ENCODE measurements at regions not wholly inside any gene's neighbourhood (a gene's known extent, or its start where the extent isn't known, plus 50 kb on each side); places are given as distances from the start of the nearest gene placed in this dataset.
"Not testable (repeated sequence)": the region's sequence is repeated elsewhere in the genome, so short reads cannot be mapped to it uniquely, and the experiment has no call there.

GRCh38 chr5:30581198-30581935, 612.1 kb upstream of the CDH6 start:
- no peak for DNase-seq

DNA sequence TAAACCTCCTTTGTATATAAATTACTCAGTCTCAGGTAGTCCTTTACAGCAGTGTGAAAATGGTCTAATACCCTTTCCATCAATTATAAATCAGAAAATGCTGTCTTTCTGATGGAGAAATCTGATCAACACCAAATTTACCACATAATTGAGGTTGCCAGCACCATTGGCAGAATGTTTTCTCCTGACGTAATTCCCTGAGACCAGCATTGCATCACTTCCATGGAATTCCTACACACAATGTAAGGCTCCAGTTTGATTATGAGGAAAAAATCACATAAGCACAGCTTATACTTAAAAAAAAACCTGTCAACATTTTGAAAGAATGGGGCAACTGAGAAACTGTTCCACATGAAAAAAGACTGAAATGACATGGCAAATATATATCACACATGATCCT, 618.7 kb upstream of the CDH6 start:
- DNase-seq = no peak

DNA sequence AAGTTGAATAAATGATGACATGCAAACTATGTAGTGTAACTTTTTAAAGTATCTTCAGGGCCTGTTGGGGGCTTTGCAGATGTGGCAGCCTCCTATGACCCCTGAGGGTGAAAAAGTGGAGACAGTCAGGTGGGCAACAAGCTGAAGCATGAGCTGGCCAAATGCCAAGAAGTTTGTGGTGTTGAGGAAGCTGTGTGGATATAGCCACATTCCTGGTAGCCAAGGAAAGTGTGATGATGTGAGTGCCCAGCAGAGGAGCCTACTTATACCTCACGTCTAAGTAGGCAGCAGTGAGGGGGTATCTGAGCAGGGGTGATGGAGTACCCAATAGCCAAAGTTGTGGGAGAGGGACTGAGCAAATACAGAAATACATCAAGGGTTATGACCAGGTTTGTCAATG, 621.2 kb upstream of the CDH6 start:
- DNase-seq = no peak

GRCh38 chr5:30561771-30562170, 631.7 kb upstream of the CDH6 start:
- no peak for DNase-seq

DNA sequence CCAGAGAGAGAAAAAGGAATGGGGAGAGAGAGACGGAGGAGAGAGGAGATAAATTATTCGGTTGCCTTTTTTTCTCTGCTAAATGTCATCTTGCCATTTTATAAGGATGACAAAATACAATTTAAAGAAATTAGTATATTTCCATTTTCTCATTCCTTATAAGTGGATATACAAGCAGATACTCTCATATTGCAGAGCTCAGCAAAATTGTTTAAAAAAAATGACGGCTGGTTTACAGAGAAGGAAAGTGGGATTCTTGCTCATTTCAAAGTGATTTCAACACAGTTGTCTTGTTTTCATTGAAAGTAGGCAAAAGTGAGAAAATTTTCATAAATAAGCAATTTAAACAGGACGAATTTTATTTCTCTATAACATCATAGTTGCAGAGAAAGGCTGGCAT, 641.9 kb upstream of the CDH6 start:
- no peak for DNase-seq

DNA sequence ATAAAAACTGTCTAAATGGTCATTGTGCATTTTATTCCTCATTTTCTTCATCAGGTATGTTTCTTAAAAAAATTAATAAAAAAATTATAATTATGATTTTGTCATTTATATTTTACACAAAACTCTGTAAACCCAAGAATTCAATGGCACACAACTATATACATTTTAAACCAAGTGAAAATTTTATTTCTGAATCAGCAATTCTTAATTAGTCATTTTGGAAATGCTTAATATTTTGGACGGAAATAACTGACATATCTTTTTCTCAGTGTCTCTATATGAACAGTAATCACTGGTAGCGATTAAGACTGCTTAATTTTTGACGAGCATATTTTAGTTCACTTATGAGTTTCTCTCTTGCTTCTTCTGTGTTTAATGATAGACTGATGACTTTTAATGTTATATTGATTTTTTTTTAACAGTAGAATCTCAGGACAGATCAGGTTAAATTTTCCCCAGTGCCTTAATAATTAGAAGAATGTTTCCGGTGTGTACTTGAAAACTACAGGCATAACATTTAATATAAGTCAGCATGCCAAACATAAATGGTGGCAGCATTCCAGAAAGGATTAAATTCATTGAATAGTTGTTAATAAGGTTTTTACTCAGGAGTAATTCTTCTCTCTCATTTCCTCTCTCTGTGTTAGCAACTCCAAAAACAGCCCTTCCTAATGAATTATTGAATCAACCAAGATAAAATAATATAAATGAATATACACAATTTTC, 644.7 kb upstream of the CDH6 start:
- no peak for DNase-seq

DNA sequence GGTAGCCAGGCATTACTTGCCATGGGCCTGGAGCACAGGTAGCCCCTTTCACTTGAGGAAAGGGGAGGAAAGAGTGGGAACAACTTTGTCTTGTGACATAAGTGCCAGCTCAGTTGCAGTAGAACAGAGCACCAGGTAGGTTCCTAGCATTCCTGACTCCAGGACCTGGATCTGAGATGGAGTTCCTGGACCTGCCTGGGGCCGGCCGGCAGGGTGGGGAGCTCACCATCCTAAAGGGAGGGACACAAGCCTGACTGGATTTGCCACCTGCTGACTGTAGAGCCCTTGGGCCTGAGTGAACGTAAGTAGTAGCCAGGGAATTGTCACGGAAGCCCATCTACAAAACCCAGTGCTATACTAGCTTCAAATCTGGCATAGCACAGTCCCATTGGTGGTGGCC, 653.3 kb upstream of the CDH6 start:
- DNase-seq = no peak

DNA sequence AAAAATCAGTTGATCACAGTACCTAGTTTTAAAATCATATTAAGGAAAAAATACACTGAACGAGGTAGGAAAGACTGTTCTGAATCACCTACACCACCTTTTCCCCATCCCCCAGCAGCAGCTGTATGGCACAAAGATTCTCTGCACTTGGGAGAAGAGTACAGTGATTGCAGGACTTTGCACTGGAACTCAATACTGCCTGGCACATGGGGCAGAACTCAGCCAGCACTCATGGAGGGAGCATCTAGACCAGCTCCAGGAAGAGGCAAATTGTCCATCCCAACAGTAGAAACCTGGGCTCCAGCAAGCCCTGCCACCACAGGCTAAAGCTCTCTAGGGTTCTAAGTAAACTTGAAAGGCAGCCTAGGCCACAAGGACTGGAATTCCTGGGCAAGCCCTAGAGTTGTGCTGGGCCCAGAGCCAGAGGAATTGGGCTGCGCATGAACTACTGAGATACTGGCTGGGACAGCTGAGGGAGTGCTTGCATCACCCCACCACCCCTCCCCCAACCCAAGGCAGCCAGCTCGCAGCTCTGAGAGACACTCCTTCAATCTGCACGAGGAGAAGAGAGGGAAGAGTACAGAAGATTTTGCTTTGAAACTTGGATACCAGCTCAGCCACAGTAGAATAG, 654.4 kb upstream of the CDH6 start:
- no peak for DNase-seq

- no peak for DNase-seq
Measured at GRCh38 chr5:30525353-30525752, 668.1 kb upstream of the CDH6 start.

- DNase-seq = no peak
Measured at GRCh38 chr5:30524428-30524827, 669.1 kb upstream of the CDH6 start.

GRCh38 chr5:30523061-30523460, 670.4 kb upstream of the CDH6 start:
- DNase-seq = no peak

GRCh38 chr5:30505014-30505886, 688.2 kb upstream of the CDH6 start:
- no peak for DNase-seq

DNA sequence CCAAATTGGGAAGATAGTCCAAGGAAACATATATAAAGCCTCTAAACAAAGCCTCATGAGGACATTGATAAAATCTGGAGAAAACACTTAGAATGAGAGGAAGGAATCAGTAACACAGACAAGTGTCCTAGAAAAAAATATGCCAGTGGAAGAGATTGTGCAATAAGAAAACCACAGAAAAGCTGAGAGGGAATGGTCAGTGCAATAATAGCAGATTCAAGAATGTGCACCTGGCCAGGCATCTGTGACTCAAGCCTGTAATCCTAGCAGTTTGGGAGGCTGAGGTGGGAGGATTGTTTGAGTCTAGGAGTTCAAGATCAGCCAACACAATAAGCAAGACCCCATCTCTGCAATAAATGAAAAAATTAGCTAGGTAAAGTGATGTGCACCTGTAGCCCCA, 691.2 kb upstream of the CDH6 start:
- DNase-seq = no peak

DNA sequence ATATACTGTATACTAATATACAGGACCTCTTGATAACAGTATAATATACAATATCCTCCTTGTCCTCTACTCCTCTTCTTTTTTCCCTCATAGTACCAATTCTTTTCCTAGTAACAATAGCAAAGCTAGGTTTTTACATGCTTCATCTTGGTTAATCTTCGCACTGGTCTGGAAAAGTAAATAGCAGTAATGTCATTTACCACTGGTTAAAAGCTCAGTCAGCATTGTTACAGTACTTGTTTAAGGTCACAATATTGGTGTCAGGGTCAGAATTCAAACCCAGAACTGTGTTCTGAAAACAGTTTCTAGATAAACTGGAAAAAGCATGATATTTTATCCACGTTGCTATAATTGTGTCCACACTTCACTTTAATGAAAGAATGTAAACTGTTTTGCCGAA, 692.4 kb upstream of the CDH6 start:
- DNase-seq = no peak

DNA sequence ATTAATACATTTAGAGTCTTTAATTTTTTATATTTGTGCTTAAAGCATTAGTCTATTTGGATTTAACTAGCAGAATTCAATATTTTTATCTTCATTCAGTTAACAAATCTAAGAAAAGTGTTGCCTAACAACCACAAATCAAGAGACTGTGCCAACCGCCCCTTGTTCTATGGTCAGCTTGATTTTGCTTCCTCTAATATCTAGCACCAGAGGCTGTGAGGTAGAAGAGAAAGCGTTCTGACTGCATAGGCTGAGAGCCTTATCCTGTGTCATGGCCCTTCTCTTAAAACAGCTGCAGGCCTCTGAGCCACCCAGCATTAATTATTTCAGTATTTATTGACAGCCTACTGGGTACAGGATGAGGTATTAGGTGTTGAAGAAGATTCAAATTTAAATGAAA, 693.0 kb upstream of the CDH6 start:
- no peak for DNase-seq

DNA sequence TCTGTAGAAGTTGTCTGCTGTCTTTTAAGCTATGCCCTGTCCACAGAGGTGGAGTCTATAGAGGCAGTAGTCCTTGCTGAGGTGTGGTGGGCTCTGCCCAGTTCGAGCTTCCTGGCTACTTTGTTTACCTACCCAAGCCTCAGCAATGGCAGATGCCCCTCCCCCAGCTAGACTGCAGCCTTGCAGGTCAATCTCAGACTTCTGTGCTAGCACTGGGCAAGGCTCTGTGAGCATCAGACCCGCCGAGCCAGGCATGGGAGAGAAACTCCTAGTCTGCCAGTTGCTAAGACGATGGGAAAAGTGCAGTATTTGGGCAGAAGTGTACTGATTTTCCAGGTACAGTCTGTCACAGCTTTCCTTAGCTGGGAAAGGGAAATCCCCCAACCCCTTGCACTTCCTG, 694.1 kb upstream of the CDH6 start:
- DNase-seq = no peak

GRCh38 chr5:30498972-30499371, 694.5 kb upstream of the CDH6 start:
- no peak for DNase-seq

- not testable (repeated sequence) for DNase-seq
Measured at GRCh38 chr5:30498509-30498908, 695.0 kb upstream of the CDH6 start.

GRCh38 chr5:30494113-30494512, 699.4 kb upstream of the CDH6 start:
- DNase-seq = not testable (repeated sequence)

GRCh38 chr5:30479104-30479503, 714.4 kb upstream of the CDH6 start:
- DNase-seq = no peak

- no peak for DNase-seq
Measured at GRCh38 chr5:30475429-30475828, 718.1 kb upstream of the CDH6 start.

- no peak for DNase-seq
Measured at GRCh38 chr5:30469691-30470090, 723.8 kb upstream of the CDH6 start.

- no peak for DNase-seq
Measured at GRCh38 chr5:30458681-30459080, 734.8 kb upstream of the CDH6 start.
